ENCODE measurements at regions not wholly inside any gene's neighbourhood (a gene's known extent, or its start where the extent isn't known, plus 50 kb on each side); places are given as distances from the start of the nearest gene placed in this dataset.

- peaks cover 5 to 7% of the 10 kb centered on the region in 2 experiments for H3K4me1 ChIP-seq (ENCODE audit: control insufficient read depth in 1 of 2, insufficient read depth in 1 of 2, low read depth in 1 of 2, low read length in 1 of 2)
- peaks cover 35% of the 10 kb centered on the region for H3K27me3 ChIP-seq
- H3K36me3 ChIP-seq: no peaks in the 10 kb centered on the region
- H3K27ac ChIP-seq: no peak overlapping the region
- TF ChIP-seq CTCF (IDR thresholded peaks at IDR 0.05): no peak
- no peak overlapping the region for H3K4me3 ChIP-seq (ENCODE audit: low read depth in 1 of 2, low read length in 1 of 2)
- no peaks in the 10 kb centered on the region for H3K9me3 ChIP-seq
Observed at GRCh38 chr13:95403349-95404140, 102.3 kb upstream of the ABCC4 start.

DNA sequence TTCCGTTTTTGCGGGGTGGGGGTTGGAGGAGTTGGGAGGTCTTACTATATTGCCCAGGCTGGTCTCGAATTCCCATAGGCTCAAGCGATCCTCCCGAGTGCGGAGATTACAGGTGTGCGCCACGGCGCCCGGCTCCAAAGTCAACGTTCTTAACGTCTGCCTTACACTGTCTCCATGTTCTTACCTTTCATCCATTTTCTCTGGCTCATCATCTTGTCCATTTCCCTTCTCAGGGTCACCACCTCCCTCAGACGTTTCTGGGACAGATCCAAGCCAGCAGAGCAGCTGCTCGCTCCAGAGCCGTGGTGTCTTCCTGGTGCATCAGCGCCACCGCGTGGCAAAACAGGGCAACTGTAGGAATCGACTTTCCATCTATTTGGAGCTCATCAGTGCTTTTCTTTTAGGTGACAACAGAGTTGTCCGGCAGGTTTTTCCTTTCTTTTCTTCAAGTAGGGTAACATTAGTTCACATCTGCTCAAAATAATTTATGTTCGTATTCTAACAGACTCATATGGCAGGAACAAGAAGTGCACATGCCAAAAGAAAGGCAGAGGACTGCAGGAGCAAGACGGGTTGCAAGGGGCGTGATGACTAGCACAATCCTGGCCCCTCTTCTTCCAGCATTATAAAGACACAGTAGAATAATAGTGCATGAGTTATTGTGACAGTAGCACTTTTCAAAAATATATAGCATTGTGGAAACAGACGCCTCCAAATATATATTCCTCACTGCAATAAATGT, 103.1 kb upstream of the ABCC4 start:
- no peaks in the 10 kb centered on the region for H3K9me3 ChIP-seq
- peaks cover 5 to 7% of the 10 kb centered on the region in 2 experiments for H3K4me1 ChIP-seq (ENCODE audit: control insufficient read depth in 1 of 2, insufficient read depth in 1 of 2, low read depth in 1 of 2, low read length in 1 of 2)
- H3K27ac ChIP-seq: no peak overlapping the region
- H3K36me3 ChIP-seq: no peaks in the 10 kb centered on the region
- TF ChIP-seq CTCF (IDR thresholded peaks at IDR 0.05): peak; percentile 83
- H3K27me3 ChIP-seq: peaks cover 35% of the 10 kb centered on the region
- no peak overlapping the region for H3K4me3 ChIP-seq (ENCODE audit: low read depth in 1 of 2, low read length in 1 of 2)

DNA sequence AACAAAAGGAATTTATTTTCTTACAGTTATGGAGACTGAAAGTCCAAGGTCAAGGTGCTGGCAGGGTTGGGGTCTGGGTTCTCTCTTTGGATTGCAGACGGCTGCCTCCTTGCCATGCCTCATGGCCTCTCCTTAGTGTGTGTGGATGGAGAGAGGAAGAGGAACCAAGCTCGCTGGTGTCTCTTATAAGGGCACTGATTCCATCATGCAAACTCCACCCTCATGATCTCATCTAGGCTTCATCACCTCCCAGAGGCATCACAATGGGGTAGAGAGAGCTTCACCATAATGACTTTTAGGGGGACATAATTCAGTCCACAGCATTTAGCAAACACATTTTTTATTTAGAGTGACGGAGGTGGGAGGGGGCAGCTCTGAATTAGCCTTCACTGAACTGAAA, 104.9 kb upstream of the ABCC4 start:
- no peaks in the 10 kb centered on the region for H3K9me3 ChIP-seq
- no peak for TF ChIP-seq CTCF (IDR thresholded peaks at IDR 0.05)

GRCh38 chr13:95411428-95412040, 110.3 kb upstream of the ABCC4 start:
- no peaks in the 10 kb centered on the region for H3K9me3 ChIP-seq
- H3K4me1 ChIP-seq (ENCODE audit: control insufficient read depth in 1 of 2, insufficient read depth in 1 of 2, low read depth in 1 of 2, low read length in 1 of 2): no peaks in the 10 kb centered on the region
- H3K36me3 ChIP-seq: no peaks in the 10 kb centered on the region
- H3K27ac ChIP-seq: no peak overlapping the region
- H3K27me3 ChIP-seq: no peaks in the 10 kb centered on the region
- H3K4me3 ChIP-seq (ENCODE audit: low read depth in 1 of 2, low read length in 1 of 2): no peak overlapping the region
- TF ChIP-seq CTCF (IDR thresholded peaks at IDR 0.05): no peak

More for the DNA sequence above, 104.9 kb upstream of the ABCC4 start:
- Histone ChIP-seq H3K4me3 (ENCODE audit: low read depth in 1 of 2, low read length in 1 of 2) (no peak overlapping the region), H3K27me3 (peaks cover 35% of the 10 kb centered on the region), H3K36me3 (no peaks in the 10 kb centered on the region), H3K27ac (no peak overlapping the region), H3K4me1 (ENCODE audit: control insufficient read depth in 1 of 2, insufficient read depth in 1 of 2, low read depth in 1 of 2, low read length in 1 of 2) (peaks cover 5 to 7% of the 10 kb centered on the region in 2 experiments)

DNA sequence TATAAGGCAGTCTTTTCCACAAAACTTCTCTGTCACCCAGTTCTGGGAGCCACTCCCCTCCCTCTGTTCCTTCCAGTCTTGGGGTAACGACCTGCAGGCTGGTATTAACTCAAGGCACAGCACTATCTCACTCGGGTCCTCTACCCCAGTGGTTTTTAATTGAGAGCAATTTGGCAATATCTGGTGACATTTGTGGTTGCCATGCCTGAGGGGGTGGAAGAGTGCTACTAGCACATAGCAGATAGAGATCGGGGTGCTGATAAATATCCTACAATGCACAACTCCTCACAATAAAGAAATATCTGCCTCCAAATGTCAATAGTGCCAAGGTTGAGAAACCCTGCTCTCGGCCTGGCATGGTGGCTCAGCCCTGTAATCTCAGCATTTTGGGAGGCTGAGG, 117.7 kb upstream of the ABCC4 start:
- Histone ChIP-seq H3K36me3 (no peaks in the 10 kb centered on the region), H3K27me3 (peaks cover 10% of the 10 kb centered on the region), H3K4me3 (ENCODE audit: low read depth in 1 of 2, low read length in 1 of 2) (no peak overlapping the region), H3K4me1 (ENCODE audit: control insufficient read depth in 1 of 2, insufficient read depth in 1 of 2, low read depth in 1 of 2, low read length in 1 of 2) (no peaks in the 10 kb centered on the region), H3K27ac (no peak overlapping the region), H3K9me3 (no peaks in the 10 kb centered on the region)
- no peak for TF ChIP-seq CTCF (IDR thresholded peaks at IDR 0.05)
